GM12801 (cell line): ENCODE measurements at regions not wholly inside any gene's neighbourhood (a gene's known extent, or its start where the extent isn't known, plus 50 kb on each side); places are given as distances from the start of the nearest gene placed in this dataset.

Experiments used
- CTCF ChIP-seq: IDR thresholded peaks from one replicate; pipeline ENCODE4 v1.5.1; 2011; ENCODE audit warnings: control low read depth; ENCODE audit not compliant: insufficient read length; ENCODE audit errors: extremely low read depth

DNA sequence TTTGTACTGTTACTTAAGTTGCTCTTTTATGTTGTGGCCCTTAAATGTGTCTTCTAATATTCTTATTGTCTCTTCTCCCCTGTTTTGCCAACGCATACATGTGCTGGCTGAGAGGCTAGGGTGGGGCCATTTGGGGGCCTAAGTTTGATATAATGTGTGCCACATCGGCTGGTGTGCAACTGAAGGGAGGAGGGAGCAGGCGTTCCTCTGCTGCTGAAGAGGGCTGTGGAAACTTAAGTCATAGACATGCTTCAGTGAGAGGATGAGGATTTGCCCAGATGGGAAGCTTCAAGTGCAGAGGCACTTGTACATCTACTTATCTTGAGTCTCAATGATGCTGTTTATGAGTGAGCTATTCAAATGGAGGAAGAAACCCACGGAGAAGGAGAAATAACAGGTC lies 630.6 kb downstream of the LMO4 start:
- no peak for TF ChIP-seq CTCF

DNA sequence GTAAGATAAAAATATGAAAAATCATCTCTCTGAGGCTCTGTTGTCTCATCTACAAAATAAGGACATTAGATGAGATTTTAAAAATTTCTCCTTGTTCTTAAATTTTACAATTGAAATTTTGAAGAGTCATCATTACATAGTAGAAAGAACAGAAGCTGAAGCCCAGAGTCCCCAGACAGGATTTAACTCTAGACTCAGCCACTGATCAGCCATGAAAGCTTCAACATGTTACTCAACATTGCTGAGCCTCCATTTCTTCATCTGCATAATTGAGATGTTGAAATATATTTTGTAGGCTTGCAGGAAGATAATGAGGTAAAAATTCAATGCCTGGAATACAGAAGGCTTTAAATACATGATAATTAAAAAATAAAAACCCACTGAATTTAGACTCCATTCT lies 633.3 kb downstream of the LMO4 start:
- no peak for TF ChIP-seq CTCF

GRCh38 chr1:87963556-87963955 lies 634.9 kb downstream of the LMO4 start:
- no peak for TF ChIP-seq CTCF

- no peak for TF ChIP-seq CTCF
These were observed 636.5 kb downstream of the LMO4 start for GRCh38 chr1:87965193-87965592.

DNA sequence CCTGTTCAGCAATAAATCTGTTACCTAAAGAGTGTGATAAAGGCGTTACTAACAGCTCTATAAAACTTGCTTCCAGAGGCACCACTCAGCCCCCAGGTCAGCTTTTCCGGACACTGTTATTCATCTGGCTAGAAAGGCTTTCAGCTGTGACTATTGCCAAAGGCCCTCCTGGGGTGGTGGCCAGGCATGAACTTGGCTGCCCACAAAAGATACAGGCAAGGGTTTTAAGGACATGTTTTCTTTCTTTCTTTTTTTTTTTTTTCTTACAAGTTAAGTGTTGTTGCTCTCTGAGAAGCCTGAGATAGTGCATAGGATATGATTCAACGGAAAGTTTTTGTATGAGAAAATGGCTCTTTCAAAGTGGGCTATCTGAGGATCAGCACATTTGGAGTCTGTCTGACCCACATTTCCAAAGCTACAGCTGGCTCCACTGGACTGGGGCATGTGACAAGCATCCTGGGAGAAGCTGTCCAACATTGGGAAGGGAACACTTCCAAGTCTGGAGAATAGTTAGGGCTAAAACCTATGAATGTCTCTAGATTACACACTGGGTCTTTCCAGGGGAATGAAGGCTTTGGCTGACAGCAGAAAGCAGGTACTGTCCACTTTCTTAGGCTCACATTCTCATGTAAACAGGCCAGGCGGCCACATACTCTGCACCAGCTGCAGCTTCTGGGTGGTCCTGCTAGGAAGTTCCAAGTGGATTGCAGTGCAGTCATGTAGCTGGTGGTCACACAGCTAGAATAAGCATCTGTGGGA lies 639.7 kb downstream of the LMO4 start:
- no peak for TF ChIP-seq CTCF

GRCh38 chr1:87969040-87969439 lies 640.4 kb downstream of the LMO4 start:
- no peak for TF ChIP-seq CTCF

- TF ChIP-seq CTCF = no peak
These were observed 644.1 kb downstream of the LMO4 start for GRCh38 chr1:87972811-87973210.
